GM13976 (cell line): ENCODE measurements at regions not wholly inside any gene's neighbourhood (a gene's known extent, or its start where the extent isn't known, plus 50 kb on each side); places are given as distances from the start of the nearest gene placed in this dataset.

Source experiments
- DNase-seq: peaks from one replicate; pipeline ENCODE4 v3.0.0; 2012; ENCODE audit warnings: low spot score
- CTCF ChIP-seq: IDR thresholded peaks from 2 replicates; pipeline ENCODE4 v1.5.1; 2012; ENCODE audit warnings: borderline replicate concordance, mild to moderate bottlenecking; ENCODE audit not compliant: insufficient read depth; ENCODE audit errors: extremely low read depth, missing control alignments, control extremely low read depth
- in situ Hi-C: fragments of 300-500 bp; cut with MboI; formaldehyde crosslinking; loops from one replicate; pipeline ENCODE4 v1.12.0; 2022; ENCODE audit warnings: low sequenced_read_pairs, mixed read lengths, inconsistent platforms; ENCODE audit not compliant: unreplicated experiment

GRCh38 chr1:116254776-116255175 lies 118.3 kb upstream of the ATP1A1 start:
- in situ Hi-C loops = no loop called here
- no peak for TF ChIP-seq CTCF
- no peak for DNase-seq

GRCh38 chr1:116255486-116256285 lies 117.4 kb upstream of the ATP1A1 start:
- in situ Hi-C loops = no loop called here
- TF ChIP-seq CTCF = no peak
- DNase-seq = no peak

- no peak for TF ChIP-seq CTCF
- in situ Hi-C loops = no loop called here
- no peak for DNase-seq
Observed at GRCh38 chr1:116256286-116256649, 116.8 kb upstream of the ATP1A1 start.

- TF ChIP-seq CTCF = no peak
- in situ Hi-C loops = no loop called here
Observed at GRCh38 chr1:116256875-116257274, 116.2 kb upstream of the ATP1A1 start.

GRCh38 chr1:116257341-116257767 lies 115.7 kb upstream of the ATP1A1 start:
- in situ Hi-C loops = no loop called here
- no peak for TF ChIP-seq CTCF
- no peak for DNase-seq

More at GRCh38 chr1:116256875-116257274, 116.2 kb upstream of the ATP1A1 start:
- no peak for DNase-seq

- in situ Hi-C loops = no loop called here
Observed at GRCh38 chr1:116257836-116258235, 115.2 kb upstream of the ATP1A1 start.

More at GRCh38 chr1:116257836-116258235, 115.2 kb upstream of the ATP1A1 start:
- no peak for TF ChIP-seq CTCF
- DNase-seq = no peak
